ENCODE measurements at regions not wholly inside any gene's neighbourhood (a gene's known extent, or its start where the extent isn't known, plus 50 kb on each side); places are given as distances from the start of the nearest gene placed in this dataset.

GRCh38 chr10:32112055-32112454, 55.8 kb upstream of the KIF5B start:
- intact Hi-C loops (cut with DNase I): no loop called here
- Histone ChIP-seq H3K27ac (peak overlapping the region in 3 of 10 donors; percentile 0 to 54 (median 52)), H3K4me3 (no peak overlapping the region), H3K4me1 (peaks cover 0 to 7% (median 0%) of the 10 kb centered on the region in 9 donors), H3K27me3 (no peaks in the 10 kb centered on the region), H3K36me3 (no peaks in the 10 kb centered on the region), H3K9me3 (peaks cover 0 to 8% (median 0%) of the 10 kb centered on the region in 11 donors)
- TF ChIP-seq, protein P1, sequence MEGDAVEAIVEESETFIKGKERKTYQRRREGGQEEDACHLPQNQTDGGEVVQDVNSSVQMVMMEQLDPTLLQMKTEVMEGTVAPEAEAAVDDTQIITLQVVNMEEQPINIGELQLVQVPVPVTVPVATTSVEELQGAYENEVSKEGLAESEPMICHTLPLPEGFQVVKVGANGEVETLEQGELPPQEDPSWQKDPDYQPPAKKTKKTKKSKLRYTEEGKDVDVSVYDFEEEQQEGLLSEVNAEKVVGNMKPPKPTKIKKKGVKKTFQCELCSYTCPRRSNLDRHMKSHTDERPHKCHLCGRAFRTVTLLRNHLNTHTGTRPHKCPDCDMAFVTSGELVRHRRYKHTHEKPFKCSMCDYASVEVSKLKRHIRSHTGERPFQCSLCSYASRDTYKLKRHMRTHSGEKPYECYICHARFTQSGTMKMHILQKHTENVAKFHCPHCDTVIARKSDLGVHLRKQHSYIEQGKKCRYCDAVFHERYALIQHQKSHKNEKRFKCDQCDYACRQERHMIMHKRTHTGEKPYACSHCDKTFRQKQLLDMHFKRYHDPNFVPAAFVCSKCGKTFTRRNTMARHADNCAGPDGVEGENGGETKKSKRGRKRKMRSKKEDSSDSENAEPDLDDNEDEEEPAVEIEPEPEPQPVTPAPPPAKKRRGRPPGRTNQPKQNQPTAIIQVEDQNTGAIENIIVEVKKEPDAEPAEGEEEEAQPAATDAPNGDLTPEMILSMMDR (IDR thresholded peaks at IDR 0.05): no peak
- peak in 4 of 8 donors; percentile 38 to 86 (median 60) for ATAC-seq
- no peak for DNase-seq
- 20 to 53% methylated on average over 3 of the region's 3 CpGs for WGBS, 2 donors

- 95% methylated on average over 3 of the region's 3 CpGs for WGBS, 2 donors
- ATAC-seq (no peak), DNase-seq (no peak)
- Histone ChIP-seq H3K27ac (peak overlapping the region in 2 of 10 donors; percentile 52 to 54), H3K4me1 (peaks cover 0 to 7% (median 0%) of the 10 kb centered on the region in 9 donors), H3K4me3 (no peak overlapping the region), H3K36me3 (no peaks in the 10 kb centered on the region), H3K9me3 (peaks cover 0 to 8% (median 0%) of the 10 kb centered on the region in 11 donors), H3K27me3 (no peaks in the 10 kb centered on the region)
- intact Hi-C loops (cut with DNase I): no loop called here
- TF ChIP-seq, protein P1 (IDR thresholded peaks at IDR 0.05): no peak
Measured at GRCh38 chr10:32111585-32111984, 55.4 kb upstream of the KIF5B start.

DNA sequence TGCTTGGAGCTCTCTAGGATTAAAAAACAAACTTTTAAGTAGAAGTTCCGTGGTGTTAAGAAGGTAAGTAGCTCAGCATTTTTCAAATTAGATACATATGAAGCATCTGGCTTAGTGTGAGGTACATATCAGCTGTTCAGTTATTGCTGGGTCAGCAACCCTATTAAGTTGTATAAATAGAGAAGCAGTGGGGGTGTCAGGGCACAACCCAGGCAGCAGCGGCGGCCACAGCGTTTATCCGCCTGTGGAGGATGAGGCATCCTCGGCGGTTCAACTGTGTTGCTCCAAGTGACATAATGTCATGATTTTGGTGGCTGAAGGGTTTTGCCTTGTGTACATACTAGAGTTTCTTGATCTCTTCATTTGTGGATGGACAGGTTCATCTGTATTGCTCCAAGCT, 54.6 kb upstream of the KIF5B start:
- no peak overlapping the region for H3K27ac ChIP-seq
- no peak overlapping the region for H3K4me3 ChIP-seq
- ATAC-seq (no peak), DNase-seq (no peak)
- TF ChIP-seq, protein P1 (IDR thresholded peaks at IDR 0.05): no peak
- peaks cover 0 to 7% (median 0%) of the 10 kb centered on the region in 9 donors for H3K4me1 ChIP-seq
- intact Hi-C loops (cut with DNase I): no loop called here
- H3K36me3 ChIP-seq: no peaks in the 10 kb centered on the region
- 90 to 96% methylated on average over 7 of the region's 7 CpGs for WGBS, 2 donors
- peaks cover 0 to 8% (median 0%) of the 10 kb centered on the region in 11 donors for H3K9me3 ChIP-seq
- no peaks in the 10 kb centered on the region for H3K27me3 ChIP-seq

DNA sequence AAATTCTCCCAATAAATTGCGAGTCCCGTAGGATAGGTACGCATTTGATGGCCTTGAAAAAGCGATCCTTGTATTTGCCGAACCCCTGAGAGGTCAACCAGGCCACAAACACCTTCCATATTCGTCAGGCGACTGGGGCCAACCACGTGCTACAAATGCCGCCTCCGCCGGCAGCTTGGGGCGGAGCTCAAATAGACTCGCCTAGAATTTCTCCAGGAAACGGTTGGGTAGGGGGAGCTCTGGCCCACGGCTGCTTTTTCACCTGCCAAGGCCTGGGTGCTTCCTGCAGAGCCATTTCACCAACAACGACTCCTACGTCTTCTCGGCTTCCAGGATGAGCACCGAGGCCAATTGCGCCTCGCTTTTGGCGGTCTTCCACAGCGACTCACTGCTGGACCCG, 53.4 kb upstream of the KIF5B start:
- TF ChIP-seq, protein P1 (IDR thresholded peaks at IDR 0.05): no peak
- intact Hi-C loops (cut with DNase I): no loop called here
- Histone ChIP-seq H3K36me3 (no peaks in the 10 kb centered on the region), H3K4me3 (no peak overlapping the region), H3K9me3 (peaks cover 0 to 8% (median 0%) of the 10 kb centered on the region in 11 donors), H3K27me3 (no peaks in the 10 kb centered on the region), H3K27ac (no peak overlapping the region), H3K4me1 (peaks cover 0 to 9% (median 0%) of the 10 kb centered on the region in 9 donors)
- ATAC-seq (no peak), DNase-seq (no peak)
- 90 to 92% methylated on average over 24 of the region's 24 CpGs for WGBS, 2 donors

Data from heart right ventricle (tissue), 16 donors.